K562 (cell line): ENCODE measurements at regions not wholly inside any gene's neighbourhood (a gene's known extent, or its start where the extent isn't known, plus 50 kb on each side); places are given as distances from the start of the nearest gene placed in this dataset.

ENCODE experiments used
- ARNT ChIP-seq, 2 experiments: fragments of 450-650 bp; IDR thresholded peaks; 2 replicates each; pipeline ENCODE4 v1.6.1; 2016; ENCODE audit warnings: mild to moderate bottlenecking in 1 of 2
- BRF2 ChIP-seq: IDR thresholded peaks from 3 replicates; pipeline ENCODE4 v1.6.1; 2011; ENCODE audit warnings: borderline replicate concordance, mild to moderate bottlenecking; ENCODE audit not compliant: insufficient read length, insufficient read depth
- CTCF ChIP-seq, 3 experiments: IDR thresholded peaks in 2 of 3; conservative IDR thresholded peaks in 1 of 3; 2 replicates each; pipeline ENCODE4 v1.5.1; 2011 to 2012; ENCODE audit warnings: low read length in 3 of 3, mild to moderate bottlenecking in 3 of 3, control low read depth in 2 of 3, improper control_type of control experiment in 1 of 3, inconsistent platforms in 1 of 3, low read depth in 1 of 3, mixed read lengths in 1 of 3, moderate library complexity in 1 of 3; ENCODE audit not compliant: insufficient read depth in 2 of 3
- DDX20 ChIP-seq: fragments of 450-650 bp; IDR thresholded peaks from 2 replicates; pipeline ENCODE4 v1.6.1; 2016; ENCODE audit warnings: missing genetic modification characterization, low read depth, mild to moderate bottlenecking, missing compliant biosample characterization, moderate library complexity
- IRF1 ChIP-seq: sonication (generic); formaldehyde crosslinking; IDR thresholded peaks from 2 replicates; pipeline ENCODE4 v1.8.0; 2022; ENCODE audit warnings: missing genetic modification reagents, mild to moderate bottlenecking, borderline replicate concordance
- LEF1 ChIP-seq: fragments of 450-650 bp; IDR thresholded peaks from 2 replicates; pipeline ENCODE4 v1.6.1; 2016; ENCODE audit warnings: mild to moderate bottlenecking
- ZFP1 ChIP-seq: fragments of 450-650 bp; formaldehyde crosslinking; IDR thresholded peaks from 2 replicates; pipeline ENCODE4 v1.4.0; 2020; ENCODE audit warnings: mild to moderate bottlenecking, mixed read lengths
- ZFP91 ChIP-seq: sonication (generic); formaldehyde crosslinking; IDR thresholded peaks from 2 replicates; pipeline ENCODE4 v1.8.0; 2022; ENCODE audit warnings: mild to moderate bottlenecking, missing genetic modification reagents

GRCh38 chr18:68176901-68177300 lies 538.0 kb downstream of the TMX3 start:
- no peak for TF ChIP-seq ZFP1 (CRISPR knock-in tag)
- no peak for TF ChIP-seq ARNT (IDR thresholded peaks at IDR 0.05)
- no peak for TF ChIP-seq ZFP91 (CRISPR knock-in tag)
- TF ChIP-seq BRF2: no peak
- TF ChIP-seq LEF1: no peak
- no peak for TF ChIP-seq IRF1
- TF ChIP-seq CTCF (IDR thresholded peaks at IDR 0.05 in 2 of 3, conservative IDR thresholded peaks at IDR 0.05 in 1 of 3; ENCODE audit: insufficient read depth in 2 of 3, low read depth in 1 of 3, low read length in 3 of 3): no peak
- TF ChIP-seq DDX20 (tag): no peak
